ENCODE measurements at regions not wholly inside any gene's neighbourhood (a gene's known extent, or its start where the extent isn't known, plus 50 kb on each side); places are given as distances from the start of the nearest gene placed in this dataset.
"Not testable (repeated sequence)": the region's sequence is repeated elsewhere in the genome, so short reads cannot be mapped to it uniquely, and the experiment has no call there.

- no peak for DNase-seq
Measured at GRCh38 chr13:111479412-111479811, 159.0 kb downstream of the TEX29 start.

- no peak for DNase-seq
Measured at GRCh38 chr13:111480503-111480902, 160.1 kb downstream of the TEX29 start.

GRCh38 chr13:111480976-111481375, 160.5 kb downstream of the TEX29 start:
- DNase-seq: peak; percentile 84

GRCh38 chr13:111482126-111482525, 161.7 kb downstream of the TEX29 start:
- DNase-seq: no peak

- no peak for DNase-seq
Measured at GRCh38 chr13:111482806-111483620, 162.6 kb downstream of the TEX29 start.

- no peak for DNase-seq
Measured at GRCh38 chr13:111483621-111483987, 163.2 kb downstream of the TEX29 start.

GRCh38 chr13:111484141-111484925, 163.9 kb downstream of the TEX29 start:
- peak; percentile 37 for DNase-seq

GRCh38 chr13:111484959-111485358, 164.5 kb downstream of the TEX29 start:
- DNase-seq: no peak

GRCh38 chr13:111485491-111486250, 165.2 kb downstream of the TEX29 start:
- no peak for DNase-seq

- no peak for DNase-seq
Measured at GRCh38 chr13:111486331-111486730, 165.9 kb downstream of the TEX29 start.

GRCh38 chr13:111486801-111487200, 166.4 kb downstream of the TEX29 start:
- no peak for DNase-seq

GRCh38 chr13:111488486-111489132, 168.2 kb downstream of the TEX29 start:
- DNase-seq: no peak

GRCh38 chr13:111489301-111489700, 168.9 kb downstream of the TEX29 start:
- no peak for DNase-seq

- no peak for DNase-seq
Measured at GRCh38 chr13:111490611-111491010, 170.2 kb downstream of the TEX29 start.

GRCh38 chr13:111491021-111491420, 170.6 kb downstream of the TEX29 start:
- no peak for DNase-seq

- no peak for DNase-seq
Measured at GRCh38 chr13:111491659-111492058, 171.2 kb downstream of the TEX29 start.

- no peak for DNase-seq
Measured at GRCh38 chr13:111492341-111492950, 172.0 kb downstream of the TEX29 start.

- no peak for DNase-seq
Measured at GRCh38 chr13:111492958-111493357, 172.5 kb downstream of the TEX29 start.

GRCh38 chr13:111493468-111493867, 173.0 kb downstream of the TEX29 start:
- no peak for DNase-seq

GRCh38 chr13:111494641-111495040, 174.2 kb downstream of the TEX29 start:
- DNase-seq: no peak

GRCh38 chr13:111501596-111502535, 181.4 kb downstream of the TEX29 start:
- DNase-seq: not testable (repeated sequence)
